SH-SY5Y (cell line): ENCODE measurements at regions not wholly inside any gene's neighbourhood (a gene's known extent, or its start where the extent isn't known, plus 50 kb on each side); places are given as distances from the start of the nearest gene placed in this dataset.

ENCODE experiments used
- GATA2 ChIP-seq: IDR thresholded peaks from 2 replicates; pipeline ENCODE4 v1.6.1; 2011; ENCODE audit warnings: mild to moderate bottlenecking, low read depth, low read length
- GATA3 ChIP-seq: IDR thresholded peaks from 2 replicates; pipeline ENCODE4 v1.6.1; 2011; ENCODE audit warnings: low read depth, mild to moderate bottlenecking, low read length, moderate library complexity

DNA sequence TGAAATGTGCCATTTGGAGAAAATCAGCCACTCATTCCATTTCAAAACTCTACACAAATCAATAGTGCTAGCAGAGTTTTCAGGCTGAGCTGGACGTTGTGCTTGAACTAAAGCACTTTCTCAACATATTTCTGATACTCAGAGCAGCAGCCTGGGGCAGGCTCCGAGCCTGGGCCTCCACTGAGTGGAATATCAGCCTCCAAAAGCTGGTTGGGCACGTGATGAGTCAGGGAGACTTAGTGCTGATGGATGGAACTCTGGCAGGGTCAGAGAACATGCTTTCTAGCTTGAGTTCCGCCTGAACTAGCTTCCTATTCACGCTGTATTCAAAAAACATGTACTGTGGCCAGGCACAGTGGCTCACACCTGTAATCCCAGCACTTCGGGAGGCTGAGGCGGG lies 85.8 kb upstream of the PCDH8 start:
- TF ChIP-seq GATA2 (no peak), GATA3 (no peak)

DNA sequence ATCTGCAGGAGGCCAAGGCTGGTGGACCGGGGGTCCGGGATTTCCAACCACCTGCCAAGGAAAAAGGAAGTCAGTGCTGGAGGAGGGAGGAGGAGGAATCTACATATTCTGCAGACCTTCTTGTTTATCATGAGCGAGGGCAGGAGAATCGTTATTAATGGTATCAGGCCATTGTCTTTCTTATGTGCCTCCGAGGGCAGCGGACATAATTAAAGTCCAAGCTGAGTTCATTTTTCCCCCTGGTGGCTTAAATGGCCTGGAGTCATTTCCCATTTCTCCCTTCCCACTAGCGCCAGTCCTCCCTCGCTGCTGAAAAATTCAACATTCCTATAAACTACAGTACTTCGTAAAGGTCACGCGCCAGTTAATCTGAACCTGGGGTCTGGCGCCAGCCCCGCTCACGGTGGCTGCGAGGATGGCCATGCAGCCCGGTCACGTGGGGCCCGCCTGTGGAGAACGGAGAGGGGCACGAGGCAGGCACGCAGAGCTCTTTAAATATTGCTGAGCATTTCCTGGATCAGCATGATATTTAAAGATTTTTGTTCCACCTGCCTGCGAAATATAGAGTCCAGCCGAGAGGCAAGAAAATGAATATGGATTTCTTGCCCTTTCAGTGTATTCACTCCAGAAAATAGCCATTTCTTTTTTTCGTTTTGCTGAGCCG lies 85.2 kb upstream of the PCDH8 start:
- no peak for TF ChIP-seq GATA3
- no peak for TF ChIP-seq GATA2

DNA sequence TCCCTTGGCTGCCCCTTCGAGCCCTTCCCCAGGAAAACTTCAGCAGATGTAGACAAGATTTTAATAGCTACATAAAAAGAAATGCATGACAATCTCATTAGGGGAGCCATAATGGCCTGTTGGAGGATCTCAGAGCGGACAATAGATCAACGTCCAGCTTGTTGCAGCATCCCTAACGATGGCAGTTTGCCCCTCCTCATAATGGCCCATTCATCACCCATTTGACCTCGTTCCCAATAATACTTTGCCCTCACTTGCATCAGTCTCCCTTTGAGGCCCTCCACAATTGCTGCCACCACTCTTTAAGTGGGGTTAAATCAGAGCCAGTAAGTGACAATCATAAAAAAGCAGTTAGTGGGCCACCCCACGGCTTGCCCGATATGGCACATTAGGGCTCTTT lies 84.7 kb upstream of the PCDH8 start:
- TF ChIP-seq GATA3: no peak
- no peak for TF ChIP-seq GATA2

DNA sequence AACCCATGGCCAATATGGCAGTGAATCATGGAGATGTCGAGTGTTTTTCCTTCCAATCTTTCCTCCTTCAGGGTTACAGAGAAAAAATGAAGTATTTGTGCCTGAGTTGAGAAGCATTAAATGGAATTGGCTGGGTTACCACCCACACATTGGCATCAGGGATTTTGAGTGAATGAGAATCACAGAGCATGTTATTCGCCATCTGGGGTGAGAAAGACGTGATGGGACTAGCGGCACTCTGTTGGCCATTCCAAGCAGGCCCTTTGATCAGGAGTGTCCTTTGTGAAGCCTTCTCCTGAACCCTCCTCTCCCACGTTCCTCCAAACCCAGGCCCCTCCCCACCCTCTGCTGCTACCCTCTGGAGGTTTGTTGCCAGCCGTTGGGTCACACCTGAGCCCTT lies 84.2 kb upstream of the PCDH8 start:
- TF ChIP-seq GATA3: no peak
- TF ChIP-seq GATA2: no peak

DNA sequence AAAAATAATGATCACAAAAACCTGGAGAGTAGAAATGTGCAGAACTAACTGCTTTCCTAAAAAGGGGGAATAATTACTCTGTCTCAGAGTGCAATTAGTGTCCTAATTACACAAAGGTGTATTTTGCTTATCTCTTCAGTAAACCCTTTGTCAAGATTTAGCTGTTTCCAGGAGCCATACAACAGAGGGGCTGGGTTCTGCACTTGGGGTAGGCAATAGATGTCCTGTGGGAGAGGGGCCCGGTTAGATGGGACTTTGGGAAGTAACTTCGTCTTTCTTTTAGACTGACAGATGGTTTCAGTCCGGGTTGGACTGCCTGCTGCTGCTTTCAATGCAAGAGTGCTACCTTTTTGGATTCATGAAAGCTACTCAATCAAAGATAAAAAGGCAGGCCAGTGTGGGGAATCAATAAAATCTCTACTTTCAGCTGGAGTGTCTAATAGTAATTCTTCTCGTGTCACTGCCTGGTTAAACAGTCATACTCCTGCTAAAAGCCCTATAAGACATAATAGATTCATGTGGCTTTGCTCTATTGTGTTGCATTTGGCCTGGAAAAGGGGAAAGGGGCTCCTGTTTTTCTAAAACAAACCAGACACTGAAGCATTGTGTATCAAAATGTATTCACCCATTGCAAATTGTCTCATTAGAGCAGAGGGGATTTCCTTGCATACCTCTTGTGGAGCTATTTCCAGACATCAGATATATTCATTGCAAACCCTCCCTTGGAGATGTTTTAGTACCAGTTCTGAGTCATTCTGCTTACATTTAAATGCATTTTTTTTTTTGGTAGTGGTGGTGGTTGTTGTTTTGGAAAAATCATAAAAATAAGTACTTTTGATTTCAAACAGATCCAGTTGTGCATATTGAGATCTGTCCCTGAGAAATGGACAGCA lies 83.3 kb upstream of the PCDH8 start:
- TF ChIP-seq GATA3 (no peak), GATA2 (no peak)

DNA sequence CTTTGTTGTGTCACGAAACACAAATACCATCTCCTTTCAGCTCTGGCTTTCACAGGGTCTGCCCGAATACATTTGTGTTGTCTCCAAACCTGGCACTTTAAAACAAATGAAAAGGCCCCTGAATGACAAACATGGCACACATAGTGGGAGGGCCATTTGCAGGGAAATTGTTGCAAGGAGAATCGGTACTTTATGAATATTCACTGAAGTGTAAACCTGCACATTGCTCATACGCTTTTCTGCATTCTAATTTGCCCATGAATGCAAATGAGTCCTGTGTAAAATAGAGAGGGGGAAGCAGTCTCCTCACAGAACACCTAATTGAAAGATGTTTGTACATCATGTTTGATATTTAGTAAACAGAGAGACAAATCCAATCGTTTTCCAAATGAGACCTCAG lies 82.7 kb upstream of the PCDH8 start:
- no peak for TF ChIP-seq GATA3
- TF ChIP-seq GATA2: no peak

DNA sequence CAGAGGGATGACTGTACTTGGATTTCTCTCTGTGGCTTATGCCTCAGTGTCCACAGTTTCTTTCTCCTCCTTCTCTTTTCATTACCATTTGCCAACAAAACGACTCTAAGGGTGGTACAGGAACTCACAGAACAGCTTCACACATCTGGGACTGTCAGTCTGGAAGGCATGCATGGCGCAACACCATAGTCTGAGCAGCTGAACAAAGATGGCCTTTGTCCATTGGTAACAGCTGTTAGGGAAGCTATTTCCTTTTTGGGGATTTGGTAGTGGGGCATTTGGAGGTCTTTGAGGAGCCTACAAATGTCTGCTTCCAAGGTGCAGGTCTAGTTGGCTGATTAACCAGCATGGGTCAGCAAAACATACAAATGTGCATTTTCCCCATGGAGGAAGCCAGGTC lies 81.4 kb upstream of the PCDH8 start:
- TF ChIP-seq GATA3 (no peak), GATA2 (no peak)

DNA sequence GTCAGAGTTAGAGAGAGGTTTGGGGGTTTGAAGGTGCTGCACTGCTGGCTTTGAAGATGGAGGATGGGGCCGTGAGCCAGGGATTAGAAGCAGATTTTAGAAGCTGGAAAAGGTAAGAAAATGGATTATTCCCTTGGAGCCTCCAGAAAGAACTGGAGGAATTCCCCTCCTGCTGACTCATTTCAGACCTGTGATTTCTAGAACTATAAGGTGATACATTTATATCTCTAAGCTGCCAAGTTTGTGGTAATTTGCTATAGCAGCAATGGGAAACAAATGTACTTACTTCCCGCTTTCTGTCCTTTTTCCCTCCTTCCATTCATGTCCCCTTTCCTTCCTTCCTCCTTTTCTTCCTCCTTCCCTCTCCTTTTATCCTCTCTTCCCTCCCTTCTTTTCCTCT lies 78.5 kb upstream of the PCDH8 start:
- TF ChIP-seq GATA3: no peak
- TF ChIP-seq GATA2: no peak

DNA sequence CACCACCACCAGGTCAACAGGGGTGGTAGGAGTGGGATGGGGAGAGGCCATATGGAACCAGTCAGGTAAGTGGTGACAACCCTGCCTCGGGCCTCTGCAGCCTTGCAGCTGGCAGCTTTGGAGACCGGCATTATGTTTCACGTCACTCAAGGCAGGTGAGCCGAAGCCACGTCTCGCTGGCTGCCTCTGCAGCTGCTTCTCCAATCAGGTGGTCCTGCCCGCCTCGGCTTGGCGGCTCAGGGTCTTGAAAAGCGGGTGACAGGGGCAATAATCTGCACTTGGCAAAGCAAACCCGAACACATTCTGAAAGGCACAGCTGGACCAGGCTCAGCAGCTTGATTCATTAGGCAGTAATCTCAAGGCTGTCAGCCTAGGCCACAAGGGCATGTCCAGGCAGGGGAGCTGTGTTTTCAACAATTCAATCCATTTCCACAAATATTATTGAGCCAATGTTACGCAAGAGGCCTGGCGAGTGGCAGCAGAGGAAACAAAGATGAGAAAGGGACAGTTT lies 77.4 kb upstream of the PCDH8 start:
- TF ChIP-seq GATA3 (no peak), GATA2 (no peak)

DNA sequence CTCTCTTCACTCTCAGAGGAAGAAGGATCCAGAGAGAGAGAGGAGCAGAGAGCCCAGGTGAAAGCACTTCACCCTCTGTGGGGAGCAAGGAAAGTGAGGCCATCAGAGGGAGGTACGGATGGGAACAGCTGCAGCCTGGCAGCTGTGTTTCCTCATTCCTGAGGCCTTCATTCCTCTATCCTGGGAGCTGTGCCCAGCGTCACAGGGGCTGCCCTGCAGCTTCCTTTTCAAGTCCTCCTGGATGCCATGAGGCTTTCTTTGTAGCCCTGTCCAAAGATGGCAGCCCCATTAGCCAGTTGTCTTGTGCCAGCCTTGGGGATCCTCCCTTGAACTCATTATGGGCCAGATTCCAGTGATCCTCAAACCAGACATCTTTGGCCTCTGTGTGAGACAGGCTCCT lies 76.8 kb upstream of the PCDH8 start:
- TF ChIP-seq GATA3 (no peak), GATA2 (no peak)

DNA sequence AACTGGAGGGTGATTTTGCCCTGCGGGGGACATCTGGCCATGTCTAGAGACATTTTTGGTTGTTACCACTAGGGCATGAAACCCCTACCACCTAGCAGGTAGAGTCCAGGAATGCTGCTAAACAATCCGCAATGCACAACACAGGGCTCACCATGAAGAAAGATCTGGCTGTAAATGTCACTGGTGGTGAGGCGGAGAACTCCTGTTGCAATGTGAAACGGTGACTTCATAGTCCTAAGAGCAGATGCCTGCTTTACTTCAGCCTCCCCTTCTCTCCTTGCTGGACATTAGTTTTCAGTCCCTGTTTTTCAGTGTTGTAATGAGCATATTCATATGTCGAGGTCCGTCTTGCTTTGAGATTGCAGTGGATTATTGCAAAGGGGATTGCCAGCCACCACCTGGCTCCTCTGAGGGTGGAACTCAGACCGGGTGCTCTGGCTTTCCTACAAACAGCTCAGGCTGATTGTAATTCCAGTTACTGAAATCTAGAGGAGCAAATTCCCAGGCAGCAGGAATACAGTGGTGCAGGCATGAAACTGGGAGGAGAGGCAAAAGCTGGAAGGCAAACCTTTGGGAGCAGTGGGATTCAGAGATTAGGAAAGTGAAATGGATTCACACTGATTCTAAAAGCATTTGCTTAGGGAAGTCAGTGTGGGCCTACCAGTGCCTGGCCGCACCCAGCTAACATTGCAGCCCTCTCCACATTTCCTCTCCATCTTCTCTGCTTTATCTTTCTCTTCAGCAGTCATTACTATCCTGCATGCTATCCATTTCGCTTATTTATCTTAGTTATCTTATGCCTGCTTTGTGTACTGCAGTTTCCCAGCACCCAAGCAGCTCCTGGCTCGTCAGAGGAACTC lies 76.1 kb upstream of the PCDH8 start:
- TF ChIP-seq GATA3: no peak
- TF ChIP-seq GATA2: 0 out of 2 replicates have a peak, but pooled peaks have one; percentile 12

DNA sequence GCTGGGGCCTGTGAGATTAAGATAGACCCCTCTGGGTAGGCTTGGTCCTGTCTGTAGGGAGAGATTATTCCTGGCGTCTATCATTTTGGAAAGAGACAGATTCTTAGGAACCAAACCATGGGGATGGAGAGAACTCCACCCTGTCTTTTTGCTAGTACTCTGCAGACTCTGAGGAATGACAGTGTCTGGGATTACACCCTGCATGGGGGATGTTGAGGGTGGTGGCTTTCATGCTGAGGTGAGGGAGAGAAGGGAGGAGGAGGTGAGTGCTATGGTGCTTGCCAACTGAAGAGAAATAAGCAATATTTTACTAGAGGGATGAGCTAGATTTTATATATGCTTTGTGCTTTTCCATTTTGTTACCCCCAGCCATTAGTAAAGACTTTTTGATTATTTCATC lies 74.5 kb upstream of the PCDH8 start:
- TF ChIP-seq GATA2 (no peak), GATA3 (no peak)

DNA sequence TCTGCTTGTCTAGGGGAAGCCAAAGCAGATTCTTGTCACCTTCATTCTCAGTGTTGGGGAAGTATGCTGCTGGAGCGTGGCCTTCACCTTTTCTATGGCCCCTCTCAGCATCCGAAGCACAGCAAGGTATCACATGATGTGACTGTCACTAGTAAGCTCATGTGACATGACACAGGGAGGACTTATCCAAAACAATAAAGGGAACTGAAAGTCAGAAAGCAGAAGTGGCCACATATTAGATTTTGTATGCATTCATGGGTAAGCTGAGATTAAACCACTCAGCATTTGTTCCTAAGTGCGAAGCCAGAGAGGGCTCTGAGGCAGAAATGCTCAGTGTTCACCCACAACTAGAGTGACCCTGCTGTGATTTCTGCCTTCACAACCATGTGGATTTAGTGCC lies 72.8 kb upstream of the PCDH8 start:
- TF ChIP-seq GATA2 (no peak), GATA3 (no peak)

DNA sequence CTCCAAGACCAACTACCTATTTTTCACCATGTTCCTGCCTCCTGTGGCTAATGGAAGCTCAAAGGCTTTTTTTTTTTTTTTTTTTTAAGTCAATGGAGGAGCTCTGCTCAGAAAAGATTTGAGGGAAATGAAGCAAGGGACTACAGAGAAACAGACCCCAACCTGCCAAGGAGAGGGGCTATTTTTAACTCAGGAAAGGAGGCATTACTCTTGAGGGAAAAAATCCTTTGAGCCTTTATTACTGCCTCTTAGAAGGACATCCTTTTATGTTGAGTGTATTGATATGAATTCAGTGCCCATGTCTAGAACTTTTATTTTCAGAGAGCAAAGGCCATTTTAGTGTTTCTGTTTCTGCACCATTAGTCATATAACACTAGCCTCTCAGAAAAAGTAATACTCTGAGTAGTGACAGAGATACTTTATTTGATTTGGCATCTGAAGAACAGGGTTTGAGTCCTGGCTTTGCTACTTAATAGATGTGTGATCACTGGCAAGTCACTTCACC lies 68.1 kb upstream of the PCDH8 start:
- no peak for TF ChIP-seq GATA3
- no peak for TF ChIP-seq GATA2

DNA sequence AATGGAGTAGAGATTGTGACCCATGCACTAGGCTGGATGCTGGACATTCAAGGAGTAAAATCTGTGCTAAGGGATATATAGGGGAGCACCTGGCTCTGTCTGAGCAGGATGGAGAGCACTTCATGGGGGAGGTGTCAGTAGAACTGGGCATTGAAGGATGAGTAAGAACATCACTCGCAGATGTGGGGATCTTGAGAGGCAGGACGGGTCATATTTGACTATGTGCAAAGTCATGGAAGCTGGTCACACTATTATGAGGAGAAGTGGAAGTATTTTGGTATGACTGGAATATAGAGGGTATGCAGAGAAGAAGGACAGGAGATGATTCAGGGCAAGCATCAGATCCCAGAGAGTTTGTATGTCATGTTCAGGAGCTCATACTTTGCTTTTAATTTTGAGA lies 62.9 kb upstream of the PCDH8 start:
- TF ChIP-seq GATA2: no peak
- TF ChIP-seq GATA3: no peak
